CD1c-positive myeloid dendritic cell (primary cell): ENCODE measurements at regions not wholly inside any gene's neighbourhood (a gene's known extent, or its start where the extent isn't known, plus 50 kb on each side); places are given as distances from the start of the nearest gene placed in this dataset.
"Not testable (repeated sequence)": the region's sequence is repeated elsewhere in the genome, so short reads cannot be mapped to it uniquely, and the experiment has no call there.

ENCODE experiments used
- DNase-seq: peaks from one replicate; pipeline ENCODE4 v3.0.0-alpha.2; 2016; ENCODE audit errors: extremely low spot score

DNA sequence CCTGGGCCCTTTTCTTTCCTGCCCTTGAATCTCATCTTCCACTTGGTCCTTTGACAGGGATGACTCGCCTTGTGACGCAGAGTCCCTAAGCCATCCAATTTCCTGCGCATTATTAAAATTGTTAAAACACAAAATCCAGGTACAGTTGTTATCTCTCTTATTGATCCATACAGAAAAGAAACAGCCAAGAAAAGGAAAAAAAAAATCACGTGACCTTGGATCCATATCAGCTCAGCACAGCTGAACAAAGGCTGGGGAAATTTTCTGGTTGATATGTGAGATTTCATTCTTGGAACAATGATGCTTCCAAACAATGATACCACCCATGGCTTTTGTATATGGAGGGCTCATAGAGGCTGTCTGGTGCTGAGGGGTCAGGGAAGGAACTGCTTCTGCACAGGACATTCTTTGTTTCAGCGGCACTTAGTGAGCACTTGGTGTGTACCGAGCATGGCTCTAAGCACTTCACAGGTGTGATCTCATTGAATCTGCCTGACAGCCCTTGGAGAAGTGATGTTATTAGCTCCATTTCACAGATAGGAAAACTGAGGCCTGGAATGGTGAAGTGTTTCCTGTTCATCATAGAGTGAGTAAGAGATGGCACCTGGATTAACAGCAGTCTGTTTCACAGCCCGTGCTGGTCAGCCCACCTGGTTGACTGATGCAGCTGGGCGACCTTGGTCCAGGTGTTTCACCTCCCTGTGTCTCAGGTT, 155.0 kb upstream of the SULF2 start:
- no peak for DNase-seq

DNA sequence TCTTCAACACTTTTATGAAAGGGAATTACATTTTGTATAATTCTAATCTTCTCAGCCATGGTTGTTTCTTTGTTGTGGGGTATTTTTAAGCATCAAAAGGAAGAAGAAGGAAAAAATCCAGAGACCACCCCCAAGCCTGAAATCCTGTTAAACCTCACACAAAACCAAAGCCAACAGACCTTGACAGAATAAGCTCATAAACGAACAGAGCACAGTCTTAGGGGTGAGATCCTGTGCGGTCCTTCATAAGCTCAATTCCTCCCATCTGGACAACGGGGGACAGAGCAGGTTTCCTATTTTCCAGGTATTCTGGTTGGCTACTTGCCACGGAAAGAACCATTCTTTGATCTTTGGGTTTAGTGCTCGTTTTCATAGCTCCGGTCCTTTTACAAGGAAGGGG, 151.3 kb upstream of the SULF2 start:
- DNase-seq: no peak

DNA sequence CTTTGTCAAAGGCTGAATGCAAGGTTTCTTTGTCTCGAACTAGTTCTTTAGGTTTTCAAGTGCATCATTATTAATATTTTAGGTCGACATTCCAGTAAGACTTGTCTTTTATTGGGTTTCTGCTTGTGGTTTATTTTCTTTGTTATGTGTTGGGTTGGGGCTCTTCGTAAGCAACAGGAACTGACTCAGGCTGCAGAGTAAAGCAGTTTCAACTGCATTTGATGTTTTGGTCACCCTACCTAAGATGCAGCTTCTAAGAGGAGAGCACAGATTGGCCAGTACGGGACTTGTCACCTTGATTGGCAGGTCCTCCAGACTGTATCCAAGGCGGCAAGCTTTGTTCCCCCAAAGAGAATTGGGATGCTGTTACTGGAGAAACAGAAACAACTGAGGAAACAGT, 149.5 kb upstream of the SULF2 start:
- no peak for DNase-seq

DNA sequence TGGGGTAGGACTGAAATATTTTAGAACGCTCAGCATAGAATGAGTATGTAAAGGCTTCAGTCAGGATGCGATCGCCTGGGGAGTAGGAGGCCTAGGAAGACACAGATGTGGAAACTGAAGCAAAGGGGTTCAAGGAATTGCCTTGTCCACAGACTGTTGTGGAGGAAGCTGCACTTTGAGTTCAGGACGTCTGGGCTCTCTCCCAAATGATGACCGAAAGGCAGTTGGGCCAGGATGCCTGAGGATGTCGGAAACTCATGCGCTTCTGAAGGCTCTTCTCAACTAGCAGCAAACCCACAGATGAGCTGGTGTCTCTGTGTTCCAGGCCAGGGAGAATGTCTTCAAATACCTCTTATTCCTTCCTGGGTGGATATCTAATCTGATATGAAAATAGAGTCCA, 146.2 kb upstream of the SULF2 start:
- no peak for DNase-seq

DNA sequence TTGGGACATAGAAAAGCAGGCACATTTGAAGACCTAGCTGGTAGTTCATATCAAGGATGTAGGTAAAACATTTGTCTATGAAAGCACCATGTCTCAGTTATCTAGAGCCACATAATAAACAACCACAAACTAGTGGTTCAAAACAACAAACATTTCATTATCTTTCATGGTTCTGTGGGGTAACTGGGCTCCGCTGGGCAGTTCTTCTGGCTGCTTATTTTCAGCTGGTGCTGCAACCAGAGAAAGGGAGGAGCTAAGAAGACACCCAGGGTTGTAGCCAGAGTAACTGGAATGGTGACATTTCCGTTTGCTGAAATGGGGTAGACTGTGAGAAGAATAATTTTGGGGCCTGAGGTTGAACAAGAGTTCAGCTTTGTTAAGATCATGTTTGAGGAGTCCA, 145.7 kb upstream of the SULF2 start:
- DNase-seq: no peak

DNA sequence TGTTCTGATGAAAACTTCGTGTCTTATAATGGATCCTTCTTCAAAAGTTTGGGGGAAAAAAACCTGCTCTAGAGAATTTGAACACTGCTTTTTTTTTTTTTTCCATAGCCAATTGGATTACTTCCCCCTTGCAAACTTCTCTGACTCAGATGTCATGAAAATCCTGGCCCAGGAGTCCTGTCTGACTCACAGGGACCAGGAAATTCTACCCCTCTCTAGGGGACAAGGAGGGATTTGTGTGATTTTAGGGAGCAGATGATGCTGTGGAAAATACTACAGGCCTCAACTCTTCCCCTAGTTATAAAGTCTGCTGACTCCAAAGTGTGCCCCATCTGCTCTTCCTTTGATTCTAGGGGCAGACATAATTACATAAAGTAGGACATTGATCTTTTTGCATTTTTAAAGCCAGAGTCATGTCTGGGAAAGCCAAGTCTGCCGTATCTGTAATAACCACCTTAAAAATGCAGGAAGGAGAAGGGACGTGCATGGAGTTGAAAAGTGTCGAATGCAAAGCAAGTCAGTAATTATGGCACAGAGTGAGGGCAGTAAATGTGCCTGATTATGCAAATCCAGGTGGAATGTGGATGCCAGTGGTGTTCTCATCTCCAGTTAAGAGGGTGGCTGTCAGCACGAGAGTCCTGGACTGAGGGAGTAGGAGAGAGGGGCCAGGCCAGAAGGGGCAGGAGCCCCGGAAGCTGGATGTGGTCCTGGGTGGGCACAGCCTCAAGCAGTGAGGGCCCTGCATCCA, 144.3 kb upstream of the SULF2 start:
- no peak for DNase-seq

DNA sequence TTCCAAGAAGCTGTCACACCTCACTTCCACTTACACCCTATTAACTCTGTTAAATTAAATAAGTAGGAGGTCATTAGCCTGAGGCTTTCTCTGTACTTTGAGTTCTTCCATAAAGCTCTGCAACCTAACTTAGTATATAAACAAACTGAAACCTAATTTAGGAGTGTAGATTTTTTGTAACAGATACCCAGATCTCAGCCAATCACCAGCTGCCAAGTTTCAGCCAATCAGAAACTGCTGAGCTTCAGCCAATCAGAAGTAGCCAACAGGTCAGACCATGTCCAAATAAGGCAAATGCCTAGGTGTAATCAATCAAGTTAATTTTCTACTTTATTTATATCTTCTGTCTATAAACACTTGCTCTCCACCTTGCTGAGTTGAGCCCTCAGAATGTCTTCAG, 142.7 kb upstream of the SULF2 start:
- DNase-seq: no peak

DNA sequence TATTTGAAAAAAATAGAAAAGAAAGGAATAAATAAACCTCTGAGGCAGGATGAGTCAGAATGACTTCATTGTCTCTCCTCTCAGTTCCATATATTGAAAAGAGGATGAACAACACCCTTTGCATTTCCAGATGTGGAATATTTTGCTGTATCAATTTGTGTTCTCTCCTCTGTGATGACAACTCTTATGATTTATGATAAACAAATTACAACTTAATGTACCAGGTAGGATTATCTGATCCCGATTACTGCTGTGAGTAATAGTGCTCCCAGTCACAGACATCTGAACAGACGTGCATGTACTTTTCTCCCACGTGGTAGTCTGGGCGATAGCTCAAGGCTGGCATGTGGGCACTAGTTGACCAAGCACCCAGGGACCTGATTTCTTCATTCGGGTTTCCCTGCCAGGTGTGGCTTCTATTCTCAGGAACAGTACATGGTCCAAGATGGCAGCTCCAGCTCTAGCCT, 142.1 kb upstream of the SULF2 start:
- DNase-seq: peak; percentile 3

DNA sequence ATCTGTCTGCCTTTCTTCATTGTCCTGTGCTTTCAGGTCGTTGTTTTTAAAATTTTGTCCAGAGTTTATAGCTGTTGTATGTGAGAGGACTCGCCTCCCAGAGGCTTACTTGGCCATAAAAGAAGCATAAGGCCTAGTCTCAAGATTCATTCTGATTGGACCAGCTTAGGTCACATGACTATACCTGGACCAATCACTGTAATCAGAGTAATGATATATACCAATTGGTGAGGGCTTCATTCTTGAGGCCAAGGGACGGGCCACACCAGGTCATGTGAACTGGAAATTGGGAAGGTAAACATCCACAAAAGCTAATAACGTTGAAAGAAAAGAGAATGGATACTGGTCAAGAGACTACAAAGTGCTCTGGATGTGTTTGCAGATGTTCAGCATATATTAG, 141.4 kb upstream of the SULF2 start:
- no peak for DNase-seq

DNA sequence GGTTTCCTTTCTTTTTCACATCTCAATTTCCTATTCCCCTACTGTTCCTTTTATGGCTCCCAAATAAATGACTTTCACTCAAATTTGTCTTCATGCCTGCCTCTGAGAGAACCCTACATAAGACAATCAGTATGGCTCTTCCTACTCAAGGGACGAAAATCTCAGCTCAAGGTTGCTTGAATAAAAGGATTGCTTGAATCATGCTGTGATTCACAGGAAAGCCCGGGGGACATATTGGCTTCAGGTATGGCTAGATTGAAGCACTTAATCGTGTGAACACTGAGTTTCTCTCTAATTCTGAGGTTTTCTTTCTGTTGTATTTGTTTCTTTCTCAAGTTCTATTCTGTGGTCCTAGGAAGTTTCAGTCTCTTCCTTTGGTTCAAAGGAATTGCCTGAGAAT, 140.3 kb upstream of the SULF2 start:
- DNase-seq: no peak

DNA sequence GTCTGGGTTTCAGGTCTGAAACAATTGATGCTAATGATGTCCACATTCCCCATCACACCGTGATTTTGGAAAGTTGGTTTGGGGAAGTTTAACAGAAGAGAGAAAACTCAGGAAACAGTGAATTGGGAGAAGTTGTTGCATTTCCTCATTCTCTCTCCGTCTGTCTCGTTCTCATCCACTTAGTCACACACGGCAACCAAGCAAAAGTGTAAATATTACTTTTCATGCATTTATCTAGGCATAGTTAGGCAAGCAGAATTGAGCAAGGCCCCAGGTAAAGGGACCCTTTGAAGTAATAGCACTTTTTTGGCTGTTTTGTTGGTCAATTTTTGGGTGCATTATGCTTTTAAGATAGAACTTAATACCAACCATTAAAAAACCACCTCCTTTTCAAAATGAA, 137.0 kb upstream of the SULF2 start:
- DNase-seq: peak; percentile 33

DNA sequence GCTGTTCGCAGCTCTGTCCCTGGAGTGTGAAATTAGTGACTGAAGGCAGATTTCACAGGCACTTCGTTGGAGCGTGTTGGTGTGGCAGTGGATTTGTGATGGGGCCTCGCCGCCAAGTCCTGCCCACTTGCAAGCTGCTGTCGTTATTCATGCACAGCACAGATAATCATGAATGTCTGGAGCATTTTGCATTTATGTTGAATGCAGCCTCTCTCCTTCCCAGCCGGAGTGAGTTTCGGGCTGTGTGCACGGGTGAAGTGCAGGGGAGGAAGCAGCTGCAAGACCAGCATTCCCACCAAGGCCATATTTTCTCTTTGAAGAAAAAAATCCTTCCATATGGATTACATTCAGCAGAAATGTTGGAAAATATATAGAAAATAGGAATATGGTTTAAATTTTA, 136.5 kb upstream of the SULF2 start:
- DNase-seq: not testable (repeated sequence)

DNA sequence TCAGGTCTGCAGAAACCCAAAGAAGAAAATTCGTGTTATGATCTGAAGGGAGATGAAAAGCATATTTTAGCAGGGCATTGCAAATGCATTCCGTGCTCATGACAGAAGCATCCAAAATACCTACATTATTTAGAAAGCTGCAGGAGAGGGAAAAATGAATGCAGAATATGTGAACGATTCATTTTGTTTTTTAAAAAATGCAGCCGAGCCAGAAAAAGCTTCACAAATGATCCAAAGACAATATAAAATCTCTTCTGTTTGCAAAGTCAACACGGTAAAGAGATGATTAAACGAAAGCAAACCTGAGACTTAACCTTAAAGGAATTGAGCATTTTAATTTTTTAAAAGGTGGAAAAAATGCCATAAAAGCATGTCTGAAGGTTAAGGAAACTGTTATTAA, 136.1 kb upstream of the SULF2 start:
- DNase-seq: no peak

DNA sequence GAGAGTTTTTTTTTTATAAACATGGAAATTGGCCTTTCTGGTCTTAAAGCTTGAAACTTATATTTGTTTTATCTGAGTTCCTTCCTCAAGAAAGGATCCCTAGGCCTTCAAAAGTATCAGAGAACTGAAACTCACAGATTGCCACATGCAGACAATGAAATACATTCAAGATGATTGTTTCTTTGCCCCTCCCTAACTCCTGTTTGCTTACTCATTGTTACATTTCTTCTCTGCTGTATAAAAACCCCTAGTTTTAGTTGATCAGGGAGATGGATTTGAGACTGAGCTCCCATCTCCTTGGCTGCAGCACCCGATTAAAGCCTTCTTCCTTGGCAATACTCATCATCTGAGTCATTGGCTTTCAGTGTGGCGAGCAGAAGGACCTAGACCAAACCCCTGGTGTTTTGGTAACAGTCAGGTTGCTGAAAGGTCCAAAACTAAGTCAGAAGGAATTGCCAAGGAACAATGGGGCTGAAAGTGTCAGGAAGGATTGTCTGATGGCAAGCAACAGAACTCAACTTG, 132.3 kb upstream of the SULF2 start:
- DNase-seq: peak; percentile 40

DNA sequence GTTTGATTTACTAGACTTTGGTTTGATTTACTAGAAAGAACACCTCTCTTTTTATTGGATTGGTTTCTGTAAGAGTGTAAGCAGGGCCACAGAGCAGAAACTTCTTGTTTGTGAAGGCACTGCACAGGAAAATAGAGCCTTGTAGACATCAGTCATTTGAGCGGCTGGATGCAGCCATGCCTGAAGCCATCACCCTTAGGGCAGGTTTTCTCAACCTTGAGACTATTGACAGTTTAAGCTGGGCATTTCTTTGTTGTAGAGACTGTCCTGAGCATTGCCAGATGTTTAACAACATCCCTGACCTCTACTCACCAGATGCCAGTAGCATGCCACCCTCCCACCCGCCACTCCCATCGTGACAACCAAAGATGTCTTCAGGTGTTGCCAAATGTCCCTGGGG, 130.2 kb upstream of the SULF2 start:
- no peak for DNase-seq

DNA sequence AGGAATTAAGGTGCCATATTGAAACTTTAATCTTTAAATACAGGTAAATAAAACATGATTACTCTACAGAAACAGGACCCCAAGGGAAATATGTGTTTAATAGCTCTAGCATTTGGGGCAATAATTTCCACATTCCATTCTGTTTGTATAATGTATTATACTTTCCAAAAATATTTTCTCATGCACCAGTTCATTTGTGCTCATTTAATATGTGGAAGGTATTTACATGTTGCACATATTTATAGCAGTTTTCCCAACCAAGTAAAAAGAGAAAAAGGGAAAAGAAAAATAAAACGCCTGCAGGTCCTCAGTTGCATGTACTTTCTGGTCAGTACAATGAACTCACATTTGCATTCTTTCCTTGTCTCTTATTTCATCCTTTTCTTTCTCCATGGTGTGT, 129.5 kb upstream of the SULF2 start:
- no peak for DNase-seq

DNA sequence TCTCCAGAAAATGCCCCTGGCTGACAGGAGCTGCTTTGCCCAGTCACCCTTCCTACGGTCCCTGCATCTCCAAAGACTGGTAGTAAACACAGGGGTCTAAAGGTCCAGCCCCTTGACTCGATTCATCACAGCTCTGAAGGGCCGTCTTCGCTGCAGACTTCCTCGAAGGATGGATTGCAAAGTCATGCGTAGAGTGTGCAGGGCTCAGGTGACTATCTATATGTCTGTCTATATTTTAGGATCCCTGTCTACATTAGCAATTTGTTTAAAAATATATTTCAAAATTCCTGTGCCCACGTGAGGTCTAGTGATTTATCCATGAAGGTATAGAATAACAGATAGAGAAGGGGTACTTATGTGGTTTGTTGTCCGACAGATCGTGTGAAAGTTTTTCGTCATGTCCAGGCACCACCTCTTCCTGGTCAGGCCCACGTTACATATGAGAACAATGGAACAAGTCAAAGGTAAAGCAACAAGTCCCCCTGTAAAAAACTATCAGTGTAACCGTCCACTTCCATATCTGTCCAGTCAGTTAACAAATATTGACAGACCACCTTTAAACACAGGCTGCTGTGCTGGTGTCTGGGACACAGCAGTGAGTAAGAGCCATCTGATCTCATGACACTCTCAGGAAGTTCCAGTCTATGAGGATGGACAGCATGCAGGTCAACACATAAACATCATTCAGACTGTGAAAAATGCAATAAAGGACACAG, 127.7 kb upstream of the SULF2 start:
- DNase-seq: not testable (repeated sequence)

DNA sequence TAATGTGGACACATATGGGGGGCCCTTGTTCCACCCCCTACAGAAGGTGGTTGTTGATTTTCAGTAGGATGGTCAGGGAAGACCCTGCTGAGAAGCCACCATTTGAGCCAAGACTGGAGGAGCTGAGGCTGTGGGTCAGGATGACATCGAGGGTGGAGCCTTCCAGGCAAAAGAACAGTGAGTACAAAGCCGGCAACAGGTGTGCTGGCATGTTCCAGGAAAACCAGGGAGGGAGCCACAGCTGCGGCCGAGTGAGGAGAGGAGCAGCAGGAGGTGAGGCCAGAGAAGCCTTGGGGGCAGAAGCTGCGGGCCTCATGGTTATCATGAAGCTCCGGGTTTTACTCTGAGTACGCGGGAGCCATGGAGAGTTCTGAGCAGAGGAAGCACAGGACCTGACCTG, 126.9 kb upstream of the SULF2 start:
- DNase-seq: not testable (repeated sequence)

DNA sequence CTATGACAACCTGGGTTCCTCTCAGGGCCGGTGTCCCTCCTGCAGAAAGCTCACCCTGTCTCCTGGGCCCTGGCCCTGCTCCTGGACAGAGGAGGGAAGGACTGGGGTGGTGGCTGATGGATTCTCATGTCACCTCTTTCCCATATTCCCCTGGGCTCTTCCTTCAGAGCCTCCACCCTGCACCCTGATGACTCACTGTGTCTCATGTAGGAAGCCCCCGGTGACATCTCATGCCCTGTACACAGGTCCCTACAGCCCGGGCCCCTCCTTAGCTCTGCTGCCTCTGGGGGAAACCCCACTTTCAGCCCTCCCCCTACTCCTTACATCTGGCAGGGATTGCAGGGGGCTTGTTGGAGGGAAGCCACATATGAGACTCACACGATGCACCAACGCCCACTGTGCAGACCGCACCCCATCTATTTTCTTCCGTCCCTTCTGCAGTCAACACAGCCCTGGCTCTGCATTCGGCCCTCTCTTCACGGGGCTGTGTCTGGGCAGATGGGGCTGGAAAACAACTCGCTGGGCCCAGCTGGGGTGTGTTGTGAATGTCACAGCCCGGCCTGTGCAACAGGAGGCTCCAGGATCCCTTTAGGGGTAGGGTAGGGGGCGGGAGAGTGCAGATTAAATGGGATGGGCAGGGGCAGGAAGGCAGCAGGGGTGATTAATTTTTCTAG, 124.6 kb upstream of the SULF2 start:
- DNase-seq: not testable (repeated sequence)

DNA sequence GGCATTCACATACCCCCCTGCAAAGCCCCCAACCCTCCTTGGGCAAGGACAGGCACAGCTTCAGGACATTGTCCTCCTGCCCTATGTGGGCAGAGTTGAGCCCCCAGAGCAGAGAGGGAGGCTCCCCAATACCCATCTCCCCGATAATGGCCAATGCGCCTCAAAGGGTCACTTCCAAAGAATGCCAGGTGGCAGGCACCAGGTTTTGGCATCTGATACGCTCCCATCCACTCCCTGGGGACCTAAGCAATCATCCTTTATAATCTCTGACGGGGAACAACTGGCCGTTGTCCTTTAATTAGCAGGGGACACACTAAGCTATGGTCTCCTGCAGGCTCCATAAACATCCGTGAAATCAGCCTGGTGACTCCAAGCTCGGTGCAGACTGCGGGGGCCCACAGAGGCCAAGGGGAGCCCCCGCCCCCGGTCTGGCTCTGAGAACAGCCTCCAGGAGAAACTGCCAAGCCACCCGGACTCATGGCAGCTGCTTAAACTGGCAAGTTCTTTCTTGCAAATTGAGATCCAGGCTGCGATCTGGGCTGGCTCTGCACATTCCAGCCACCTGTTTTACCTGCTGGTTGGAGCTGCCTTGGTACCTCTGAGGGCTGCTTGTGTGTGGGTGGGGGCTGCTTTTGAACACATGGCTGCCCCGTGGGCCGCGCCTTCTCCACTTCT, 123.2 kb upstream of the SULF2 start:
- not testable (repeated sequence) for DNase-seq

DNA sequence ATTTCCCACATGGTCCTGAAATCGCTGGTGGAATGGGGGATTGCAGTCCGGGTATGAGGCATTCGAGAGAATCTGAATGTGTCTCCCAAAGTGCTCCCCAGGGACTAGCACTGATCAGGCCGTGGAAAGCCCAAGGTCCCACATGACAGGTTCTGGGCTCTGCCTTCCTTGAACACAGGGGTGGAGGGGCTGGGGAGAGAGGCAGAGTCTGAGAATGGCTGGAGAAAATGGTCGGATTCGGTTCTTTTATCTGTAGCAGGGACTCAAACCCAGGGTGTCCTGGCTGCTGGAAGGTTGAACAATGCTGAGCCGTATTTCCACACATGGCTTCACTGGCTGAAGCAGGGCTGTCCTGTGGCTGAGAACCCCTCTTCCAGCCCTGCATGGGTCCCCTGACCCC, 122.7 kb upstream of the SULF2 start:
- not testable (repeated sequence) for DNase-seq
